Endothelial cell (in vitro differentiated cells): ENCODE measurements at regions not wholly inside any gene's neighbourhood (a gene's known extent, or its start where the extent isn't known, plus 50 kb on each side); places are given as distances from the start of the nearest gene placed in this dataset.
"Not testable (repeated sequence)": the region's sequence is repeated elsewhere in the genome, so short reads cannot be mapped to it uniquely, and the experiment has no call there.

Source experiments
- DNase-seq: peaks from one replicate; pipeline ENCODE4 v3.0.0; 2021; ENCODE audit warnings: low spot score
- H3K27ac Mint-ChIP-seq: one replicate; pipeline ENCODE4 v1.8.0; 2021; ENCODE audit warnings: mixed read lengths, inconsistent platforms; ENCODE audit not compliant: unreplicated experiment
- H3K27me3 Mint-ChIP-seq: one replicate; pipeline ENCODE4 v1.8.0; 2021; ENCODE audit warnings: mild to moderate bottlenecking, moderate library complexity, mixed read lengths, inconsistent platforms; ENCODE audit not compliant: unreplicated experiment
- H3K36me3 Mint-ChIP-seq: one replicate; pipeline ENCODE4 v1.8.0; 2021; ENCODE audit warnings: mild to moderate bottlenecking, low read depth, mixed read lengths, inconsistent platforms; ENCODE audit not compliant: unreplicated experiment
- H3K4me1 Mint-ChIP-seq: one replicate; pipeline ENCODE4 v1.8.0; 2021; ENCODE audit warnings: mild to moderate bottlenecking, mixed read lengths, inconsistent platforms; ENCODE audit not compliant: unreplicated experiment
- H3K4me3 Mint-ChIP-seq: one replicate; pipeline ENCODE4 v1.8.0; 2021; ENCODE audit warnings: mild to moderate bottlenecking, mixed read lengths, inconsistent platforms; ENCODE audit not compliant: unreplicated experiment
- H3K9me3 Mint-ChIP-seq: one replicate; pipeline ENCODE4 v1.8.0; 2021; ENCODE audit warnings: mixed read lengths, inconsistent platforms; ENCODE audit not compliant: unreplicated experiment
- CTCF ChIP-seq: fragments of 200-600 bp; sonication (generic); IDR thresholded peaks from one replicate; pipeline ENCODE4 v1.5.0; 2021; ENCODE audit warnings: antibody characterized with exemption; ENCODE audit not compliant: unreplicated experiment

GRCh38 chr5:89055695-89056085 is 172.7 kb upstream of the MEF2C start:
- H3K4me1 Mint-ChIP-seq = no peaks in the 10 kb centered on the region
- H3K27me3 Mint-ChIP-seq = no peaks in the 10 kb centered on the region

GRCh38 chr5:89055015-89055694 is 172.2 kb upstream of the MEF2C start:
- H3K27me3 Mint-ChIP-seq = peaks cover 3% of the 10 kb centered on the region
- peaks cover 5% of the 10 kb centered on the region for H3K9me3 Mint-ChIP-seq
- H3K4me3 Mint-ChIP-seq = no peak overlapping the region

More at GRCh38 chr5:89055695-89056085, 172.7 kb upstream of the MEF2C start:
- Mint-ChIP-seq H3K4me3 (no peak overlapping the region), H3K27ac (no peak overlapping the region), H3K36me3 (no peaks in the 10 kb centered on the region), H3K9me3 (peaks cover under 1% of the 10 kb centered on the region)
- no peak for TF ChIP-seq CTCF
- DNase-seq = no peak

GRCh38 chr5:89053547-89053946 is 170.6 kb upstream of the MEF2C start:
- Mint-ChIP-seq H3K36me3 (peaks cover 5% of the 10 kb centered on the region), H3K9me3 (peaks cover 5% of the 10 kb centered on the region), H3K4me1 (no peaks in the 10 kb centered on the region), H3K27ac (no peak overlapping the region), H3K4me3 (no peak overlapping the region), H3K27me3 (peaks cover 3% of the 10 kb centered on the region)
- DNase-seq = no peak
- no peak for TF ChIP-seq CTCF

More at GRCh38 chr5:89055015-89055694, 172.2 kb upstream of the MEF2C start:
- no peak for TF ChIP-seq CTCF
- Mint-ChIP-seq H3K4me1 (no peaks in the 10 kb centered on the region), H3K27ac (no peak overlapping the region), H3K36me3 (peaks cover 4% of the 10 kb centered on the region)
- no peak for DNase-seq

GRCh38 chr5:89050062-89050461 is 167.1 kb upstream of the MEF2C start:
- not testable (repeated sequence) for H3K27me3 Mint-ChIP-seq, DNase-seq, H3K9me3 Mint-ChIP-seq, H3K4me3 Mint-ChIP-seq, H3K27ac Mint-ChIP-seq, H3K4me1 Mint-ChIP-seq, H3K36me3 Mint-ChIP-seq

GRCh38 chr5:89047571-89047970 is 164.6 kb upstream of the MEF2C start:
- Mint-ChIP-seq H3K4me1 (peaks cover 22% of the 10 kb centered on the region), H3K9me3 (peaks cover 5% of the 10 kb centered on the region), H3K36me3 (peaks cover 5% of the 10 kb centered on the region), H3K27ac (no peak overlapping the region), H3K27me3 (peaks cover 3% of the 10 kb centered on the region), H3K4me3 (no peak overlapping the region)
- DNase-seq = no peak
- TF ChIP-seq CTCF = no peak
